PC-9 (cell line): ENCODE measurements at regions not wholly inside any gene's neighbourhood (a gene's known extent, or its start where the extent isn't known, plus 50 kb on each side); places are given as distances from the start of the nearest gene placed in this dataset.
A peak's percentile ranks its signal among the peaks of the same experiment; 100 is the strongest.

Experiments
- CTCF ChIP-seq: fragments of 200-600 bp; sonication (generic); conservative IDR thresholded peaks from 2 replicates; pipeline ENCODE4 v1.6.1; 2017; ENCODE audit warnings: mixed run types, antibody characterized with exemption, mild to moderate bottlenecking, moderate library complexity
- EZH2 ChIP-seq: fragments of 200-600 bp; sonication (generic); IDR thresholded peaks from 2 replicates; pipeline ENCODE4 v1.8.0; 2017; ENCODE audit warnings: antibody characterized with exemption, low read depth

GRCh38 chr15:46502667-46503066, 867.8 kb downstream of the SQOR start:
- TF ChIP-seq CTCF = peak; percentile 42; the same call in 1 of the 2 replicates
- no peak for TF ChIP-seq EZH2
